Left ventricle myocardium inferior (tissue), 1 donor: ENCODE measurements at regions not wholly inside any gene's neighbourhood (a gene's known extent, or its start where the extent isn't known, plus 50 kb on each side); places are given as distances from the start of the nearest gene placed in this dataset.
"Not testable (repeated sequence)": the region's sequence is repeated elsewhere in the genome, so short reads cannot be mapped to it uniquely, and the experiment has no call there.

Source experiments
- DNase-seq: peaks from one replicate; pipeline ENCODE4 v3.0.0-alpha.2; 2020
- H3K27ac ChIP-seq: fragments of 200-600 bp; replicated peaks from 2 replicates; pipeline ENCODE4 v1.8.0; 2021
- H3K27me3 ChIP-seq: fragments of 200-600 bp; 2 replicates; pipeline ENCODE4 v1.8.0; 2021; ENCODE audit warnings: low read depth
- H3K36me3 ChIP-seq: fragments of 200-600 bp; 2 replicates; pipeline ENCODE4 v1.8.0; 2021
- H3K4me1 ChIP-seq: fragments of 200-600 bp; 2 replicates; pipeline ENCODE4 v1.8.0; 2021
- H3K4me3 ChIP-seq: fragments of 200-600 bp; 2 replicates; pipeline ENCODE4 v1.8.0; 2021; ENCODE audit warnings: mild to moderate bottlenecking, moderate library complexity
- H3K9me3 ChIP-seq: fragments of 200-600 bp; replicated peaks from 2 replicates; pipeline ENCODE4 v1.8.0; 2021
- CTCF ChIP-seq: fragments of 200-600 bp; IDR thresholded peaks from 2 replicates; pipeline ENCODE4 v1.8.0; 2021; ENCODE audit warnings: antibody characterized with exemption, mild to moderate bottlenecking, borderline replicate concordance
- intact Hi-C: fragments of 100-400 bp; cut with micrococcal nuclease; formaldehyde crosslinking; loops from one replicate; pipeline ENCODE4 v1.11.0; 2022
- donor health status: DM: no; HTN: yes; CAD: no; lungs with severe emphysema.

- no peaks in the 10 kb centered on the region for H3K4me1 ChIP-seq
These were observed 160.8 kb downstream of the XPNPEP1 start for GRCh38 chr10:109762555-109762954.

GRCh38 chr10:109757670-109758069, 165.6 kb downstream of the XPNPEP1 start:
- H3K36me3 ChIP-seq, H3K27me3 ChIP-seq, H3K4me3 ChIP-seq, H3K4me1 ChIP-seq, DNase-seq, H3K27ac ChIP-seq, intact Hi-C loops: not testable (repeated sequence)
- peaks cover 12% of the 10 kb centered on the region for H3K9me3 ChIP-seq

More at GRCh38 chr10:109762555-109762954, 160.8 kb downstream of the XPNPEP1 start:
- Histone ChIP-seq H3K9me3 (peaks cover 9% of the 10 kb centered on the region), H3K27ac (no peak overlapping the region), H3K27me3 (no peaks in the 10 kb centered on the region), H3K4me3 (no peak overlapping the region), H3K36me3 (no peaks in the 10 kb centered on the region)
- intact Hi-C loops = no loop called here
- DNase-seq = no peak
- no peak for TF ChIP-seq CTCF

DNA sequence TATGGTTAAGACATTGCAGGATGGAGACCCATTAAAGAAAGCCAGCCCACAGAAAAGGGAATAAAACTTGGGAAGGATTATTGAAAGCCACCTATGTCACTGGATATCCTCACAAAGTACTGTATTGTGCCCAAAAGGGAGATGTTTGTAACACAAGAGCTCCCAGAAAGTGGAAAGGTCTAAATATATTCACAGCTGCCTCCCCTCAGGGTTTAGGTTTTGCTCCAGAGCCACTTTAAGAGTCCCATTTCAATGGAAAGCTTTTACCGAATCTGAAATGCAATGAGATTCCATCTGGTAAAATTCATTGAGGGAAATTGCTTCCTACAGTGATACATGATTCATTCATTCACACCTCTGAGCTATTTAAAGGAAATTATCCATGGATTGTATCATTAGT, 176.4 kb downstream of the XPNPEP1 start:
- H3K9me3 ChIP-seq = no peaks in the 10 kb centered on the region
- intact Hi-C loops = no loop called here
- DNase-seq = no peak
- H3K36me3 ChIP-seq = no peaks in the 10 kb centered on the region
- no peaks in the 10 kb centered on the region for H3K27me3 ChIP-seq
- no peak for TF ChIP-seq CTCF
- no peaks in the 10 kb centered on the region for H3K4me1 ChIP-seq
- no peak overlapping the region for H3K4me3 ChIP-seq
- no peak overlapping the region for H3K27ac ChIP-seq

DNA sequence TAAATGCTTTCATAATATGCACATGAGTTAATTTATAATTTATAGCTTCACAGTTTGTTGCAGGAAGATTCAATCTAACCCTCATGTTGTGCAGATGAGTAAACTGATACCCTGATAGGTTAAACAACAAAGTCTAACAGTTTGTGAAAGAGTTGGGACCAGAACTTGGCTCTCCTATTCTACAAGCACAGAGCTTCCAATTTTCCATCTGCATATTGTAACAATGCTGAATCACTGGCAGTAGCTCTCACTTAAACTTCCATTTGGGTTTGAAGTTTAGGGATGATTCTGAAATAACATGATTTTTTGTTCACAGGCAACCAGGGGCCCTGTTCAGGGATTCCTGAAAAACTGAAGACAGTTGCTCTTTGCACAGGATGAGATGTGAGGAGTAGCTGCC, 179.3 kb downstream of the XPNPEP1 start:
- H3K4me3 ChIP-seq = no peak overlapping the region
- no peak for DNase-seq
- no peak for TF ChIP-seq CTCF
- no peaks in the 10 kb centered on the region for H3K36me3 ChIP-seq
- no peaks in the 10 kb centered on the region for H3K4me1 ChIP-seq
- no peaks in the 10 kb centered on the region for H3K9me3 ChIP-seq
- H3K27ac ChIP-seq = no peak overlapping the region
- intact Hi-C loops = no loop called here
- H3K27me3 ChIP-seq = no peaks in the 10 kb centered on the region

DNA sequence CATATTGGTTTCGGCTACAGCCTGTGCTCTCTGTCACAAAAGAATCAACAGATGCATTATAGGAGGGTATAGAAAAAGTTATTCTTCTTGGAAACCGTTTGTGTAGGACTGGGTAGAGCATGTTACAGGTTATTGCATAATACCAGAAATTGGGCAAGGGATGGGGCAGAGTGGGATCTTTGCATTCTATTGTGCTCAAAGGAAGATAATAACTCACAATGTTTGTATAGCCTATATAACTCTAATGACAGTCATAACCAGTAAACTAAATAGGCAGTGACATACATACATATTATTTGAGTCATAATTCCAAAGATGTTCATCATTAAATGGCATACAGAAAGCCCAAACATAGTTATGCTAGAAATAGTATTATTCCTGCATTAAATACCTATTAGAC, 179.7 kb downstream of the XPNPEP1 start:
- Histone ChIP-seq H3K4me1 (no peaks in the 10 kb centered on the region), H3K27me3 (no peaks in the 10 kb centered on the region), H3K36me3 (no peaks in the 10 kb centered on the region), H3K27ac (no peak overlapping the region), H3K4me3 (no peak overlapping the region), H3K9me3 (no peaks in the 10 kb centered on the region)
- intact Hi-C loops = no loop called here
- no peak for DNase-seq
- no peak for TF ChIP-seq CTCF

GRCh38 chr10:109743146-109743545, 180.2 kb downstream of the XPNPEP1 start:
- Histone ChIP-seq H3K4me3 (no peak overlapping the region), H3K9me3 (no peaks in the 10 kb centered on the region), H3K36me3 (no peaks in the 10 kb centered on the region), H3K27me3 (no peaks in the 10 kb centered on the region), H3K4me1 (no peaks in the 10 kb centered on the region), H3K27ac (no peak overlapping the region)
- TF ChIP-seq CTCF = no peak
- no peak for DNase-seq
- intact Hi-C loops = no loop called here
